Glutamatergic neuron (in vitro differentiated cells): ENCODE measurements at regions not wholly inside any gene's neighbourhood (a gene's known extent, or its start where the extent isn't known, plus 50 kb on each side); places are given as distances from the start of the nearest gene placed in this dataset.
"Not testable (repeated sequence)": the region's sequence is repeated elsewhere in the genome, so short reads cannot be mapped to it uniquely, and the experiment has no call there.

Source experiments
- DNase-seq: peaks from one replicate; pipeline ENCODE4 v3.0.0; 2022
- H3K27ac Mint-ChIP-seq: one replicate; pipeline ENCODE4 v1.8.0; 2020; ENCODE audit warnings: mild to moderate bottlenecking, mixed read lengths, inconsistent platforms; ENCODE audit not compliant: unreplicated experiment
- H3K27me3 Mint-ChIP-seq: one replicate; pipeline ENCODE4 v1.8.0; 2020; ENCODE audit warnings: mild to moderate bottlenecking, moderate library complexity, mixed read lengths, inconsistent platforms; ENCODE audit not compliant: unreplicated experiment
- H3K36me3 Mint-ChIP-seq: one replicate; pipeline ENCODE4 v1.8.0; 2020; ENCODE audit warnings: mild to moderate bottlenecking, mixed read lengths, inconsistent platforms; ENCODE audit not compliant: unreplicated experiment
- H3K4me1 Mint-ChIP-seq: one replicate; pipeline ENCODE4 v1.8.0; 2020; ENCODE audit warnings: mild to moderate bottlenecking, low read depth, mixed read lengths, inconsistent platforms; ENCODE audit not compliant: unreplicated experiment
- H3K4me3 Mint-ChIP-seq: one replicate; pipeline ENCODE4 v1.8.0; 2020; ENCODE audit warnings: mild to moderate bottlenecking, mixed read lengths, inconsistent platforms; ENCODE audit not compliant: unreplicated experiment
- H3K9me3 Mint-ChIP-seq: one replicate; pipeline ENCODE4 v1.8.0; 2020; ENCODE audit warnings: mild to moderate bottlenecking, moderate library complexity, mixed read lengths, inconsistent platforms; ENCODE audit not compliant: unreplicated experiment
- TF ChIP-seq, protein P1 (sequence below): fragments of 200-600 bp; sonication (generic); IDR thresholded peaks from one replicate; pipeline ENCODE4 v1.5.0; 2021; ENCODE audit not compliant: partially characterized antibody, unreplicated experiment

DNA sequence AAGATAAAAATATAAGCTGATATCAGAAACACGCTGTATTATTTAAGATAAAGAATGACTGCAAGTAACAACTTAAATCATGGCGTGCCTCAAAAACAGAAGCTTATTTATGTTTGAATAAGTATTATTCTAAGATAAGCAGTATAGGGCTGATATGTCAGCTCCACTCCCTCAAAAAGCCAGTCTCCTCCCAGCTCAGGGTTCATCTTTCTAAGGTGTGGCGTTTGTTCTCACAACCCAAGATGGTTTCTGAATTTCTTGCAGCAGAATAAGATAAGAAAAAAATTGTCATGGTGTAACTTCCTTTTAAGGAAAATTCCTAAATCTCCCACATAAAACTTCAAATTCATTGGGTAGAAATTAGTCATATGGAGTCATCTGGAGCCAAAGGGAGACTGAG, 166.1 kb upstream of the POU1F1 start:
- no peak overlapping the region for H3K4me3 Mint-ChIP-seq
- H3K27ac Mint-ChIP-seq = no peak overlapping the region
- no peaks in the 10 kb centered on the region for H3K4me1 Mint-ChIP-seq
- no peaks in the 10 kb centered on the region for H3K27me3 Mint-ChIP-seq
- H3K36me3 Mint-ChIP-seq = peaks cover 6% of the 10 kb centered on the region
- H3K9me3 Mint-ChIP-seq = no peaks in the 10 kb centered on the region
- TF ChIP-seq, protein P1, sequence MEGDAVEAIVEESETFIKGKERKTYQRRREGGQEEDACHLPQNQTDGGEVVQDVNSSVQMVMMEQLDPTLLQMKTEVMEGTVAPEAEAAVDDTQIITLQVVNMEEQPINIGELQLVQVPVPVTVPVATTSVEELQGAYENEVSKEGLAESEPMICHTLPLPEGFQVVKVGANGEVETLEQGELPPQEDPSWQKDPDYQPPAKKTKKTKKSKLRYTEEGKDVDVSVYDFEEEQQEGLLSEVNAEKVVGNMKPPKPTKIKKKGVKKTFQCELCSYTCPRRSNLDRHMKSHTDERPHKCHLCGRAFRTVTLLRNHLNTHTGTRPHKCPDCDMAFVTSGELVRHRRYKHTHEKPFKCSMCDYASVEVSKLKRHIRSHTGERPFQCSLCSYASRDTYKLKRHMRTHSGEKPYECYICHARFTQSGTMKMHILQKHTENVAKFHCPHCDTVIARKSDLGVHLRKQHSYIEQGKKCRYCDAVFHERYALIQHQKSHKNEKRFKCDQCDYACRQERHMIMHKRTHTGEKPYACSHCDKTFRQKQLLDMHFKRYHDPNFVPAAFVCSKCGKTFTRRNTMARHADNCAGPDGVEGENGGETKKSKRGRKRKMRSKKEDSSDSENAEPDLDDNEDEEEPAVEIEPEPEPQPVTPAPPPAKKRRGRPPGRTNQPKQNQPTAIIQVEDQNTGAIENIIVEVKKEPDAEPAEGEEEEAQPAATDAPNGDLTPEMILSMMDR = no peak
- no peak for DNase-seq

DNA sequence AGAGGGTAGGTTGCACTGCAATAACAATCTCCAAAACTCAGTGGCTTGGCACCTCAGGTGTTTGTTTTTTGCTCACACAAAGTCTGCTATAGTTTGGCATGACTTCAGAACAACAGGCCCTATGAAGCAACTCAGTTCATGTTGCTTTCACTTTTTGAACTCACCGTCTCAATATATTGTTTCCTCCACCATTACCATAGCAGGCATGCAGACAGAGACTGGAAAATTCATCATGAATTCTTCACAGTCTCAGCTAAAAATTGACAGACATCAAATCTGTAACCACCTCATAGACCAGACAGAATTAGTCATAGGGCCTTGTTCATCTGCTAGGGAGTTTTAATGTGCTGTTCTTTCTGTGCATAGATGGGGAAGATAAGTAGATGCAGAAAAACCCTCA, 161.4 kb upstream of the POU1F1 start:
- Mint-ChIP-seq H3K9me3 (no peaks in the 10 kb centered on the region), H3K27me3 (no peaks in the 10 kb centered on the region), H3K27ac (no peak overlapping the region), H3K4me3 (no peak overlapping the region), H3K36me3 (no peaks in the 10 kb centered on the region), H3K4me1 (no peaks in the 10 kb centered on the region)
- DNase-seq = no peak
- TF ChIP-seq, protein P1 = no peak

DNA sequence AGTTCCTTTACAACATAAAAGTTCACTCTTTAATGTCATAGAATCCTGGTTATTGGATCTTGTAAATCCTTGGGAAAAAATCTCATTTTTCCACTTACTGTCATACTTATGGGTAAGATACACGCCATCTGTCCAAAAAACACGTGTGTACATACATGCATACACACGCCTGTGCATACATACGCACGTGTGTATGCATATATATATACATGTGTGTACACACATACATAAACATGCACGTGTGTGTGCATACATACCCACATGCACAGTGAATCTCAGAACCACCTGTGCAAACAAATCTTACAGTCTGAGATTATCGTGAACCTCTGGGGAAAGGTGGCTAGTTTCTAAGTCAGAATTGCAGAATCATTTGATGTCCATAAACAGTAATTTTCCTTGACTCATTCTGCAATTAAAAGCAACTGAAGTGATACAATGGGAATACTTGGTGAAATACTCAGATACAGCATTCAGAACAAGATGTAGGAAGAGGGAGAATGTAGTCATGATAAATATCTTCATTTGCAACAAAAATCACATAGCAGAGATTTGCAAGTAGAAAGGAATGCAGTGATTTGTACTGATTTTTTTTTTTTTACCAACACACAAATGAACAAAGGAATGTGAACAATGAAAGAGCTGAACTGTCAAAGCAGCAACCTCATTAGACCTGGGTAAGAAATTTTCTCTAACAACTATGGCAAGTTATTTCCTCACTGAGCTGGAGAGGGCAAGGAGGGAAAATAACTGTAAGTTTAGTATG, 160.6 kb upstream of the POU1F1 start:
- Mint-ChIP-seq H3K36me3 (no peaks in the 10 kb centered on the region), H3K27me3 (no peaks in the 10 kb centered on the region), H3K4me3 (no peak overlapping the region), H3K4me1 (no peaks in the 10 kb centered on the region), H3K27ac (no peak overlapping the region), H3K9me3 (no peaks in the 10 kb centered on the region)
- no peak for DNase-seq
- TF ChIP-seq, protein P1 = no peak

DNA sequence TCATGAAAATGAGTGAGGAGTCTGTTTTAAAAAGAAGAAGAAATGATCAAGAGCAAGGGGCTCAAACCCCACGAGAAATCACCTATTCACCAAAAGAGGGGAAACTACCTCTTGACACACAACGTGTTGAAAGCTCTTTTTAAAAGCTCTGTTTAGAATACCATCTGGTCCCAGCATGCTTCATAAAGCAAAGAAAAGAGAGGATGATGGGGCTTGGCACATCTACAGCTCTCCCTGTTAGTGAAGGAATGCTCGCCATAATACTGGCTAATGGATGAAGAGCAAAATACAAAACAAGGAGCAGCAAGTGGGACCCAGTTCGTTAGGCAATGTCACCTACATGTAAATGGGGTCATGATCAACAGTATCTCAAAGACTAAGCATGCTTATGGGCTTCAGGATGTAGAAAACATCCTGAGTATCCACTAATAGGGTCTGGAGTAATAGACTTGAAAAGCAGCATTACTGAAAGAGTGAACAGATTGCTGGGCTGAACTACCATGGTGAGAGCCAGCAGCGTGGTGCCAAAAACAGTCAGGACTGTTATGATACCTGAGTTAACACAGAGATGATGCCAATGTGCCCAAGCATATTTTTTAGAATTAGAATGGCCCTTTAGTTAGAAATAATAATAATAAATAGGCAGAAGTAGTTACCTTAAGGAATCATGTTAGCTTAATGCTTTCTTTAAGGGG, 159.7 kb upstream of the POU1F1 start:
- TF ChIP-seq, protein P1 = no peak
- Mint-ChIP-seq H3K4me3 (no peak overlapping the region), H3K9me3 (no peaks in the 10 kb centered on the region), H3K36me3 (no peaks in the 10 kb centered on the region), H3K4me1 (no peaks in the 10 kb centered on the region), H3K27ac (no peak overlapping the region), H3K27me3 (no peaks in the 10 kb centered on the region)
- no peak for DNase-seq

DNA sequence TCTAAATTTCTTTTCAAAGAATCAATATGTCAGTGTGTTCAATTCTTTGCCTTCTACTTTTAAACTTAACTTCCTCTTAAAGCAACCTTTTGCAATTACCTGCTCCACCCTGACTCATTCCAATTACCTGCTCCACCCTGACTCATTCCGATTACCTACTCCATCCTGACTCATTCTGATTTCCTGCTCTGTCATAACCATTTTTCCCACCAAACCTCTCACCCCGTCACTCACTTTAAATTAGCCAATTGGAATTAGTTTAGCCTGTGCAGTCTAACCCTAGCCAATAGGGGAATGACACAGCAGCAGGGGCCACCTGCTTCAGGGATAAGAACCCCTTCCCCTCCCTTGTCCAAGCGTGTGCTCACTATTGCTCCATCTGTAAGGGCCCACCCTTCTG, 157.1 kb upstream of the POU1F1 start:
- H3K9me3 Mint-ChIP-seq, DNase-seq, H3K4me3 Mint-ChIP-seq, H3K27ac Mint-ChIP-seq, H3K27me3 Mint-ChIP-seq, H3K4me1 Mint-ChIP-seq, H3K36me3 Mint-ChIP-seq: not testable (repeated sequence)
